ENCODE measurements at regions not wholly inside any gene's neighbourhood (a gene's known extent, or its start where the extent isn't known, plus 50 kb on each side); places are given as distances from the start of the nearest gene placed in this dataset.

GRCh38 chr2:195450552-195451113 is 206.4 kb upstream of the SLC39A10 start:
- TF ChIP-seq POLR2AphosphoS5 (IDR thresholded peaks at IDR 0.05; ENCODE audit: low read length) (no peak), HDAC2 (IDR thresholded peaks at IDR 0.05) (no peak), KDM1A (IDR thresholded peaks at IDR 0.05; ENCODE audit: borderline replicate concordance) (no peak), PBX3 (IDR thresholded peaks at IDR 0.05; ENCODE audit: insufficient replicate concordance, low read depth, low read length) (no peak)
- TF ChIP-seq, protein P1, sequence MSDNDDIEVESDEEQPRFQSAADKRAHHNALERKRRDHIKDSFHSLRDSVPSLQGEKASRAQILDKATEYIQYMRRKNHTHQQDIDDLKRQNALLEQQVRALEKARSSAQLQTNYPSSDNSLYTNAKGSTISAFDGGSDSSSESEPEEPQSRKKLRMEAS (IDR thresholded peaks at IDR 0.05; ENCODE audit: low read depth, low read length): no peak

All from GM12878 (cell line).